T-cell (primary cell): ENCODE measurements at regions not wholly inside any gene's neighbourhood (a gene's known extent, or its start where the extent isn't known, plus 50 kb on each side); places are given as distances from the start of the nearest gene placed in this dataset.

Experiments used
- ATAC-seq, 4 experiments: fragments of 200-7000 bp in 3 of 4; fragments of 150-1000 bp in 1 of 4; cut with Tn5 transposase; replicated peaks in 1 of 4; 1 replicate in 3 of 4; 2 replicates in 1 of 4; pipeline ENCODE4 v1.10.0; 2021; ENCODE audit warnings: moderate library complexity in 3 of 4, mild to moderate bottlenecking in 2 of 4, moderate number of reproducible peaks in 1 of 4
- CTCF ChIA-PET, 2 donors: fragments of 300-600 bp; sonication (Branson Sonifier 250); formaldehyde crosslinking; loops; one replicate each; lab custom pipeline; 2022; ENCODE audit warnings: antibody characterized with exemption in 2 of 2; lab: Charles Lee
- POLR2A ChIA-PET, 2 donors: fragments of 300-600 bp; sonication (Branson Sonifier 250); formaldehyde crosslinking; loops; one replicate each; lab custom pipeline; 2022; ENCODE audit warnings: antibody characterized with exemption in 2 of 2; lab: Charles Lee
- DNase-seq, 35 experiments: peaks; one replicate each; pipeline versions ENCODE4 v3.0.0 to v3.0.0-alpha.2; 2013 to 2023
- H3K27ac ChIP-seq: one replicate; pipeline ENCODE4 v1.5.1; 2013; ENCODE audit warnings: low read length
- H3K27me3 ChIP-seq, 2 experiments: replicated peaks in 1 of 2; 1 replicate in 1 of 2; 2 replicates in 1 of 2; pipeline versions ENCODE4 v1.6.1 to v1.7.0; 2013; ENCODE audit warnings: low read length in 1 of 2, mixed read lengths in 1 of 2; ENCODE audit not compliant: control insufficient read depth in 2 of 2, insufficient read depth in 2 of 2; ENCODE audit errors: extremely low read depth in 1 of 2
- H3K36me3 ChIP-seq, 2 donors: 1 replicate in 1 of 2; 2 replicates in 1 of 2; pipeline versions ENCODE4 v1.6.1 to v1.7.0; 2013; ENCODE audit warnings: low read length in 1 of 2; ENCODE audit not compliant: control insufficient read depth in 2 of 2, insufficient read depth in 1 of 2; ENCODE audit errors: extremely low read depth in 1 of 2
- H3K4me1 ChIP-seq, 2 experiments: 1 replicate in 1 of 2; 2 replicates in 1 of 2; pipeline versions ENCODE4 v1.6.1 to v1.7.0; 2013; ENCODE audit warnings: low read length in 2 of 2, mixed read lengths in 1 of 2; ENCODE audit not compliant: insufficient read depth in 2 of 2, control insufficient read depth in 1 of 2; ENCODE audit errors: extremely low read depth in 1 of 2
- H3K4me3 ChIP-seq, 2 donors: 1 replicate in 1 of 2; 2 replicates in 1 of 2; pipeline versions ENCODE4 v1.5.1 to v1.7.0; 2013; ENCODE audit warnings: mild to moderate bottlenecking in 2 of 2, low read length in 1 of 2, moderate library complexity in 1 of 2; ENCODE audit not compliant: control insufficient read depth in 1 of 2; ENCODE audit errors: extremely low read depth in 1 of 2
- H3K9me3 ChIP-seq: 2 replicates; pipeline ENCODE4 v1.7.0; 2013
- H3K27ac Mint-ChIP-seq, 2 donors: one replicate each; pipeline ENCODE4 v1.8.0; 2020 to 2021; ENCODE audit warnings: mild to moderate bottlenecking in 2 of 2, mixed read lengths in 2 of 2
- H3K27me3 Mint-ChIP-seq, 2 donors: one replicate each; pipeline ENCODE4 v1.8.0; 2021 to 2022; ENCODE audit warnings: mixed read lengths in 2 of 2
- H3K36me3 Mint-ChIP-seq: one replicate; pipeline ENCODE4 v1.8.0; 2021; ENCODE audit warnings: mixed read lengths
- H3K4me1 Mint-ChIP-seq, 3 donors: one replicate each; pipeline ENCODE4 v1.8.0; 2020 to 2022; ENCODE audit warnings: mixed read lengths in 3 of 3, mild to moderate bottlenecking in 1 of 3
- H3K4me3 Mint-ChIP-seq, 3 donors: one replicate each; pipeline ENCODE4 v1.8.0; 2020 to 2022; ENCODE audit warnings: mild to moderate bottlenecking in 3 of 3, mixed read lengths in 3 of 3, moderate library complexity in 3 of 3
- H3K9me3 Mint-ChIP-seq, 3 donors: one replicate each; pipeline ENCODE4 v1.8.0; 2020 to 2022; ENCODE audit warnings: mixed read lengths in 3 of 3
- WGBS: methylation state at CpG from one replicate; pipeline ENCODE4 v1.1.5; 2013; ENCODE audit warnings: missing lambda C conversion rate; ENCODE audit not compliant: insufficient coverage; 5-methylcytosine and 5-hydroxymethylcytosine counted together

GRCh38 chr1:187790724-187791123 lies 962.0 kb downstream of the PLA2G4A start:
- WGBS = no CpG with 5 or more reads among the region's 1 CpG
- Mint-ChIP-seq H3K27me3 (no peaks in the 10 kb centered on the region), H3K4me3 (no peak overlapping the region), H3K4me1 (no peaks in the 10 kb centered on the region), H3K36me3 (no peaks in the 10 kb centered on the region), H3K27ac (no peak overlapping the region), H3K9me3 (peaks cover 3 to 8% (median 5%) of the 10 kb centered on the region in 3 donors)
- ChIA-PET CTCF (no interaction called here), POLR2A (no interaction called here)
- ATAC-seq (no peak), DNase-seq (no peak)
- no peaks in the 10 kb centered on the region for H3K9me3 ChIP-seq
- H3K4me3 ChIP-seq = no peak overlapping the region
- no peaks in the 10 kb centered on the region for H3K36me3 ChIP-seq
- no peaks in the 10 kb centered on the region for H3K4me1 ChIP-seq
- no peaks in the 10 kb centered on the region for H3K27me3 ChIP-seq
- no peak overlapping the region for H3K27ac ChIP-seq

- no peaks in the 10 kb centered on the region for H3K27me3 Mint-ChIP-seq
- no peak overlapping the region for H3K27ac ChIP-seq
- no peaks in the 10 kb centered on the region for H3K36me3 Mint-ChIP-seq
- no peak overlapping the region for H3K4me3 ChIP-seq
- no CpG with 5 or more reads among the region's 2 CpGs for WGBS
- POLR2A ChIA-PET = no interaction called here
- no peaks in the 10 kb centered on the region for H3K9me3 ChIP-seq
- no peaks in the 10 kb centered on the region for H3K27me3 ChIP-seq
- no peaks in the 10 kb centered on the region for H3K36me3 ChIP-seq
- CTCF ChIA-PET = no interaction called here
- H3K4me3 Mint-ChIP-seq = no peak overlapping the region
- peaks cover 2 to 4% (median 4%) of the 10 kb centered on the region in 3 donors for H3K9me3 Mint-ChIP-seq
- H3K4me1 ChIP-seq = no peaks in the 10 kb centered on the region
- DNase-seq = no peak
- no peak overlapping the region for H3K27ac Mint-ChIP-seq
- H3K4me1 Mint-ChIP-seq = no peaks in the 10 kb centered on the region
- no peak for ATAC-seq
Measured at GRCh38 chr1:187794561-187794960, 965.8 kb downstream of the PLA2G4A start.

GRCh38 chr1:187809549-187809948 lies 980.8 kb downstream of the PLA2G4A start:
- CTCF ChIA-PET = no interaction called here
- no peak for ATAC-seq
- Mint-ChIP-seq H3K9me3 (peaks cover 2 to 7% (median 3%) of the 10 kb centered on the region in 3 donors), H3K36me3 (no peaks in the 10 kb centered on the region), H3K27ac (no peak overlapping the region), H3K4me1 (no peaks in the 10 kb centered on the region), H3K4me3 (no peak overlapping the region), H3K27me3 (no peaks in the 10 kb centered on the region)
- no peaks in the 10 kb centered on the region for H3K36me3 ChIP-seq
- no peaks in the 10 kb centered on the region for H3K9me3 ChIP-seq
- H3K4me1 ChIP-seq = no peaks in the 10 kb centered on the region
- no peak overlapping the region for H3K4me3 ChIP-seq
- H3K27me3 ChIP-seq = no peaks in the 10 kb centered on the region
- H3K27ac ChIP-seq = no peak overlapping the region
- POLR2A ChIA-PET = no interaction called here
- no CpG with 5 or more reads among the region's 1 CpG for WGBS
- DNase-seq = no peak

GRCh38 chr1:187816646-187817045 lies 987.9 kb downstream of the PLA2G4A start:
- Mint-ChIP-seq H3K36me3 (no peaks in the 10 kb centered on the region), H3K9me3 (peaks cover 0 to 29% (median 8%) of the 10 kb centered on the region in 3 donors)

GRCh38 chr1:187817782-187818181 lies 989.0 kb downstream of the PLA2G4A start:
- H3K36me3 Mint-ChIP-seq = no peaks in the 10 kb centered on the region
- 98% methylated on average over 4 of the region's 5 CpGs for WGBS
- CTCF ChIA-PET = no interaction called here
- H3K4me1 ChIP-seq = no peaks in the 10 kb centered on the region
- no peaks in the 10 kb centered on the region for H3K4me1 Mint-ChIP-seq
- ATAC-seq = no peak
- no peaks in the 10 kb centered on the region for H3K27me3 ChIP-seq
- no peak overlapping the region for H3K27ac Mint-ChIP-seq
- DNase-seq = no peak
- no peaks in the 10 kb centered on the region for H3K36me3 ChIP-seq
- H3K27me3 Mint-ChIP-seq = no peaks in the 10 kb centered on the region
- H3K9me3 Mint-ChIP-seq = peaks cover 0 to 36% (median 10%) of the 10 kb centered on the region in 3 donors
- H3K27ac ChIP-seq = no peak overlapping the region
- POLR2A ChIA-PET = no interaction called here
- no peak overlapping the region for H3K4me3 Mint-ChIP-seq
- H3K9me3 ChIP-seq = no peaks in the 10 kb centered on the region
- H3K4me3 ChIP-seq = no peak overlapping the region

More at GRCh38 chr1:187816646-187817045, 987.9 kb downstream of the PLA2G4A start:
- H3K27ac Mint-ChIP-seq = no peak overlapping the region
- Histone ChIP-seq H3K4me3 (no peak overlapping the region), H3K9me3 (no peaks in the 10 kb centered on the region), H3K27ac (no peak overlapping the region), H3K27me3 (no peaks in the 10 kb centered on the region), H3K36me3 (no peaks in the 10 kb centered on the region), H3K4me1 (no peaks in the 10 kb centered on the region)
- H3K27me3 Mint-ChIP-seq = no peaks in the 10 kb centered on the region
- DNase-seq (no peak), ATAC-seq (no peak)
- no peak overlapping the region for H3K4me3 Mint-ChIP-seq
- WGBS = no CpG with 5 or more reads among the region's 2 CpGs
- ChIA-PET POLR2A (no interaction called here), CTCF (no interaction called here)
- no peaks in the 10 kb centered on the region for H3K4me1 Mint-ChIP-seq

GRCh38 chr1:187819086-187819485 lies 990.3 kb downstream of the PLA2G4A start:
- no peaks in the 10 kb centered on the region for H3K27me3 ChIP-seq
- CTCF ChIA-PET = no interaction called here
- Mint-ChIP-seq H3K4me1 (no peaks in the 10 kb centered on the region), H3K36me3 (no peaks in the 10 kb centered on the region), H3K27me3 (no peaks in the 10 kb centered on the region), H3K27ac (no peak overlapping the region), H3K4me3 (no peak overlapping the region), H3K9me3 (peaks cover 0 to 37% (median 10%) of the 10 kb centered on the region in 3 donors)
- 83% methylated on average over 1 of the region's 5 CpGs for WGBS
- H3K27ac ChIP-seq = no peak overlapping the region
- no peak overlapping the region for H3K4me3 ChIP-seq
- no peaks in the 10 kb centered on the region for H3K4me1 ChIP-seq
- ATAC-seq = no peak
- no peaks in the 10 kb centered on the region for H3K36me3 ChIP-seq
- POLR2A ChIA-PET = no interaction called here
- no peaks in the 10 kb centered on the region for H3K9me3 ChIP-seq
- no peak for DNase-seq

- no peaks in the 10 kb centered on the region for H3K36me3 ChIP-seq
- 93% methylated on average over 9 of the region's 12 CpGs for WGBS
- Mint-ChIP-seq H3K4me1 (no peaks in the 10 kb centered on the region), H3K9me3 (peaks cover 0 to 7% (median 3%) of the 10 kb centered on the region in 3 donors), H3K27me3 (no peaks in the 10 kb centered on the region), H3K4me3 (no peak overlapping the region), H3K27ac (no peak overlapping the region), H3K36me3 (no peaks in the 10 kb centered on the region)
- H3K27ac ChIP-seq = no peak overlapping the region
- ChIA-PET POLR2A (no interaction called here), CTCF (no interaction called here)
- ATAC-seq (no peak), DNase-seq (no peak)
- H3K9me3 ChIP-seq = no peaks in the 10 kb centered on the region
- H3K27me3 ChIP-seq = no peaks in the 10 kb centered on the region
- no peak overlapping the region for H3K4me3 ChIP-seq
- H3K4me1 ChIP-seq = no peaks in the 10 kb centered on the region
Measured at GRCh38 chr1:187836557-187836956, 1007.8 kb downstream of the PLA2G4A start.
